Pancreas (tissue), 10 donors: ENCODE measurements at regions not wholly inside any gene's neighbourhood (a gene's known extent, or its start where the extent isn't known, plus 50 kb on each side); places are given as distances from the start of the nearest gene placed in this dataset.

Experiments used
- ATAC-seq, 4 donors: fragments of 200-7000 bp; cut with Tn5 transposase; one replicate each; pipeline versions ENCODE4 v1.8.0 to v1.9.1; 2020; ENCODE audit warnings: mild to moderate bottlenecking in 4 of 4, moderate library complexity in 4 of 4
- DNase-seq, 6 donors: peaks; one replicate each; pipeline ENCODE4 v3.0.0-alpha.2; 2020
- FAIRE-seq: peaks from 2 replicates; lab custom pipeline; 2012; peaks lifted over from hg19 to GRCh38; lab: Jason Lieb, UNC
- H3K27ac ChIP-seq, 4 donors: fragments of 200-600 bp; sonication (generic); 1 replicate in 3 of 4; 2 replicates in 1 of 4; pipeline versions ENCODE4 v1.5.0 to v1.8.0; 2020
- H3K27me3 ChIP-seq, 4 donors: fragments of 200-600 bp; one replicate each; pipeline ENCODE4 v1.8.0; 2021
- H3K36me3 ChIP-seq, 3 donors: fragments of 200-600 bp; sonication (generic) in 1 of 3; one replicate each; pipeline versions ENCODE4 v1.5.0 to v1.8.0; 2020 to 2021
- H3K4me1 ChIP-seq, 3 donors: fragments of 200-600 bp; one replicate each; pipeline ENCODE4 v1.8.0; 2021
- H3K4me3 ChIP-seq, 4 donors: fragments of 200-600 bp; sonication (generic) in 2 of 4; one replicate each; pipeline versions ENCODE4 v1.5.0 to v1.8.0; 2020 to 2021
- H3K9me3 ChIP-seq, 4 donors: fragments of 200-600 bp; one replicate each; pipeline ENCODE4 v1.8.0; 2021
- CTCF ChIP-seq, 4 donors: fragments of 200-600 bp; sonication (generic) in 3 of 4; IDR thresholded peaks; one replicate each; pipeline versions ENCODE4 v1.5.0 to v1.8.0; 2021; ENCODE audit warnings: antibody characterized with exemption in 4 of 4
- WGBS, 2 donors: extraction: QIAGEN DNeasy Blood & Tissue Kit; methylation state at CpG; one replicate each; pipeline ENCODE4 v1.1.7; 2013; 5-methylcytosine and 5-hydroxymethylcytosine counted together
- intact Hi-C, 3 donors: fragments of 100-400 bp; cut with DNase I; formaldehyde crosslinking; loops; one replicate each; pipeline versions ENCODE4 v1.11.1 to v1.14.2; 2022
- donor health status: healthy with polysubstance abuse.
- donor health status: DM: no; HTN: no; CAD: no; lungs with moderate emphysema.
- donor health status: DM: no; HTN: no; CAD: no.
- donor health status: control.
- donor health status: control.
- donor health status: Bipolar disorder and iron deficiency.
- donor health status: DM: yes; HTN: yes; CAD: no.
- donor health status: DM: no; HTN: no; CAD: no.
- donor health status: DM: no; HTN: no; CAD: no.
- donor health status: DM: yes; HTN: yes; CAD: no.

GRCh38 chr15:38898236-38898635 is 333.6 kb upstream of the RASGRP1 start:
- Histone ChIP-seq H3K4me1 (no peaks in the 10 kb centered on the region), H3K36me3 (no peaks in the 10 kb centered on the region), H3K4me3 (no peak overlapping the region), H3K27ac (no peak overlapping the region), H3K27me3 (no peaks in the 10 kb centered on the region), H3K9me3 (no peaks in the 10 kb centered on the region)
- FAIRE-seq, result no peak
- intact Hi-C loops, result no loop called here
- ATAC-seq, result no peak
- DNase-seq, result no peak
- WGBS, 2 donors, result 74 to 79% methylated on average over 1 of the region's 1 CpG
- no peak for TF ChIP-seq CTCF (IDR thresholded peaks at IDR 0.05)

GRCh38 chr15:38899300-38899699 is 334.7 kb upstream of the RASGRP1 start:
- no peak for DNase-seq
- H3K4me3 ChIP-seq, result no peak overlapping the region
- no peaks in the 10 kb centered on the region for H3K9me3 ChIP-seq
- TF ChIP-seq CTCF (IDR thresholded peaks at IDR 0.05), result no peak
- 91 to 94% methylated on average over 2 of the region's 2 CpGs for WGBS, 2 donors
- ATAC-seq, result no peak
- no peaks in the 10 kb centered on the region for H3K27me3 ChIP-seq
- no peak overlapping the region for H3K27ac ChIP-seq
- intact Hi-C loops, result no loop called here
- H3K4me1 ChIP-seq, result no peaks in the 10 kb centered on the region
- no peak for FAIRE-seq
- no peaks in the 10 kb centered on the region for H3K36me3 ChIP-seq

GRCh38 chr15:38904298-38904697 is 339.7 kb upstream of the RASGRP1 start:
- H3K4me3 ChIP-seq, result no peak overlapping the region
- no peak for FAIRE-seq
- no peak for ATAC-seq
- no peaks in the 10 kb centered on the region for H3K27me3 ChIP-seq
- TF ChIP-seq CTCF (IDR thresholded peaks at IDR 0.05), result no peak
- no peaks in the 10 kb centered on the region for H3K9me3 ChIP-seq
- WGBS, 2 donors, result 73% methylated on average over 4 of the region's 4 CpGs
- H3K4me1 ChIP-seq, result no peaks in the 10 kb centered on the region
- DNase-seq, result no peak
- no peaks in the 10 kb centered on the region for H3K36me3 ChIP-seq
- intact Hi-C loops, result no loop called here
- no peak overlapping the region for H3K27ac ChIP-seq

- H3K27ac ChIP-seq, result no peak overlapping the region
- 59 to 74% methylated on average over 1 of the region's 1 CpG for WGBS, 2 donors
- no peaks in the 10 kb centered on the region for H3K9me3 ChIP-seq
- no peaks in the 10 kb centered on the region for H3K27me3 ChIP-seq
- H3K36me3 ChIP-seq, result no peaks in the 10 kb centered on the region
- intact Hi-C loops, result no loop called here
- no peak for ATAC-seq
- no peak for TF ChIP-seq CTCF (IDR thresholded peaks at IDR 0.05)
- no peaks in the 10 kb centered on the region for H3K4me1 ChIP-seq
- DNase-seq, result no peak
- no peak overlapping the region for H3K4me3 ChIP-seq
- no peak for FAIRE-seq
These were observed 341.0 kb upstream of the RASGRP1 start for GRCh38 chr15:38905632-38906031.

- H3K27ac ChIP-seq, result no peak overlapping the region
- TF ChIP-seq CTCF (IDR thresholded peaks at IDR 0.05), result no peak
- no peak for DNase-seq
- intact Hi-C loops, result no loop called here
- 96 to 98% methylated on average over 2 of the region's 2 CpGs for WGBS, 2 donors
- H3K9me3 ChIP-seq, result no peaks in the 10 kb centered on the region
- H3K4me1 ChIP-seq, result no peaks in the 10 kb centered on the region
- no peak overlapping the region for H3K4me3 ChIP-seq
- H3K27me3 ChIP-seq, result no peaks in the 10 kb centered on the region
- no peak for ATAC-seq
- H3K36me3 ChIP-seq, result no peaks in the 10 kb centered on the region
- FAIRE-seq, result no peak
These were observed 356.4 kb upstream of the RASGRP1 start for GRCh38 chr15:38920966-38921365.
